Left lobe of liver (tissue), 2 donors: ENCODE measurements at regions not wholly inside any gene's neighbourhood (a gene's known extent, or its start where the extent isn't known, plus 50 kb on each side); places are given as distances from the start of the nearest gene placed in this dataset.
A peak's percentile ranks its signal among the peaks of the same experiment; 100 is the strongest.

Experiments
- ATAC-seq: fragments of 200-7000 bp; cut with Tn5 transposase; one replicate; pipeline ENCODE4 v1.9.1; 2020; ENCODE audit warnings: mild to moderate bottlenecking, moderate library complexity
- DNase-seq: peaks from one replicate; pipeline ENCODE4 v3.0.0-alpha.2; 2020; ENCODE audit warnings: low spot score
- donor health status: DM: no; HTN: no; CAD: no; lungs with moderate emphysema.
- donor health status: DM: no; HTN: yes; CAD: no.

DNA sequence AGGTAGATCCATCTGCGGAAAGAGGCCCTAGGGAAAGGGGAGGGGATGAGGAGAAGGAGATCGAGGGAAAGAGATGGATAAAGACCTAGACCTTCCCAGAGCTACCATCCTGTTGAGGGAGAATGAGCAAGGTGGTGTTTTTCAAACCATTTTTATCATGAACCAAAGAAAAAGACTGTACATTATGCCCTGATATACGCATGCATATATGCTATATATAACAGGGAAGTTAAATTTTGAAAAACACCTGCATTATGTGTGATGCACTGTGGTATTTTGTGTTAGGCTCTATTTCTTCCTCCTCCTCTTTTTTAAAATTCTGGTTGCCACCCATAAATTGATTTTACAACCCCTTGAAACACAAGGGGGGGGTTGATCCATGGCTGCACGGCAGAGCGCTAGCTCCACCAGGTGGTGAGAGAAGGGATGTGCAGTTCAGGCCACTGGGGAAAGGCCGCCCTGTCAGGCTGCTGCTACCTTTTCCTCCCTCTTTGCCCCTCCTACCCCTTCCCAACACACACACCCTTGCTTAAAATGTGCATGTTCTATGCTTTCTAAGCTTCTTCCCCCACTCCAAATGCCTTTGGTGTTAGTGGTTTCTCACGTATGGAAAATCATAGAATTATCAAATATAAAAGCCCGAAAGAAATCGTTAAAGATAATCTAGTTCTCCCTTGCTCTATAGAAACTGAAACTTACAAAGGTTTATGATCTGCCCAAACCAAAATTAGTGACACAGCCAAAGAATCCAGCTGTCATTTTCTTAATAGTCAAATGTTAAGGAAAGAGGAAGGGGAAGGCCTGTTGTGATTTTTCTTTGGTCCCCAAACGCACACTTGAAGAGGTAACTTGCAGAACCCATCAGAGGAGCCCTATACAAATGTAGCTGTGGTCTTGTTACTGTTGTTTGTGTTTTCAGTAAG, 262.0 kb upstream of the UMPS start:
- ATAC-seq (peak; percentile 99), DNase-seq (peak; percentile 58)

DNA sequence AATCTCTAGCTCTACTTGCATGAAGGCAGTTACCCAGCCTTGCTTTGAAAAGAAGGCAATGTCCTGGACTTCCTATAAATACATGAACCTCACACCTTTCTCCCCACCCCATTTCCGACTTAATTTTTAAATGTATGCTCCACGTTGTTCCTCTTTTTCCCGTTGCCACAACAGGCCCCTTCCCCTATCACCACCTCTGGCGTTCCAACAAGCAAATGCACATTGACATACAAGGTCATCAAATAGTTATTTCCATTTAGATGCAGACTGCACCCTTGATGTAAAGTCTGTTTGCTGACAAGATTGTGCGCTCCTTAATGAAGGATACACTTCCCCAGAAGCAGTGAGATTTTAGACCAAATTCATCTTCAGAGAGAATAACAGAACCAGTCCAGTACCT, 260.7 kb upstream of the UMPS start:
- no peak for DNase-seq
- ATAC-seq: no peak

DNA sequence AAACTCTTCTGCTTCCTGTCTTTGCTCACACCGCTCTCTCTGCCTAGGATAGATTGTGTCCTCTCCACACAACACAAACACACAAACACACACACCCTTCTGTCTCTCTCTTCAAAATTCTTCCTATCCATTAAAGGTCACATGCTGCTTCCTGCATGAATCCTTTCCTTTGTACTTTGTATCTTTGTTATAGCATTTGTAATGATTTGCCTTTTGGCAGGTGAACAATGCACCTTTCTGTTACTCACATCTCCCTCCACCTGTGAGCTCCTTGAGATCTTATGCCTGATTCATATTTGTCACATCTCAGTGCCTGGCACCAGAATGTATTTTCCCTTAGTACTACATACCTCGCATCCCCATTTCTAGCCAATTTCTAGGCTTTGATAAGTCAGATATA, 251.4 kb upstream of the UMPS start:
- DNase-seq: no peak
- no peak for ATAC-seq

DNA sequence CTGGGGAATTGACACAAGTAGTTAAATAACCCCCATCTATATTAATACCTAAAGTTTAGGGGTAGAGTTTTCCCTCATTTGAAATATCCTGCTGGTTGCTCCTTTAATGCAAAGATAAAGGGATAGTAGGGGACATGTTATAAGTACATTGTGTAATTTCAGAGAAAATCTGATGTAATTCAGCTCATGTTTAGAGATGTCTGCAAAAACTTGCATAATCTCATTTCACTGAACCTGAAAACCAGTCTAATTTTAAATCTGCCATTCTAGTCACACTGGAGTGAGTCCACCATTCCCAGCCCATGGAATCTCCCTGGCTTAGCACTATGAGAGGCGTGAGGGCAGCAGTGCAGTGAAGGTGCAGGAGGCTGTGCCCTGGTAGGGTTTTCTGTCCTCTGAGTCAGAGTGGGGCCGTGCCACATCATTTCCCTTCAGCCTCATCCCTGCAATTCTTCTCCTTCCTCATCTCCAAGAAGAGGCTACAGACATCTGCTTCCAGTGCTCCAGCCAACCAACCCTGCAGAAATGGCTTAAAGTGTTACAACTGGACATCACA, 246.3 kb upstream of the UMPS start:
- peak; percentile 63 for ATAC-seq
- DNase-seq: no peak

DNA sequence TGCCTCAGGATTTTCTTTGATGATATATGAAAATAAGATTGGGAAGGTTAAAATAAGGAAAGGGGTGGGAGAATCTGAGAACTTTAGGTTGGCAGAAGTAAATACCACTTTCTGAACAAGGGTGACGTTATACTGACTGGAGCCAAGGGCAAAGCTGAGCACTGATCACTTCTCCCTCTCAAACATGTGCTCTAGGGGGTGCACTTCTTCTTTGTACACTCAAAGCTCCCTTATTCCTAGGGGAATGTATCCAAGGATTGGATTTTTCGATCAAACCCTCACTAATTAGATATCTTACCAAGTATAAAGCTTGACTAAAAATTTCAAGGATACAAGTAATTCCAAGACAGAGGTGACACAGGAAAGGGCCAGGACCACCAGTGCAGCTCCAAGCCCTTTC, 243.9 kb upstream of the UMPS start:
- ATAC-seq (no peak), DNase-seq (no peak)

DNA sequence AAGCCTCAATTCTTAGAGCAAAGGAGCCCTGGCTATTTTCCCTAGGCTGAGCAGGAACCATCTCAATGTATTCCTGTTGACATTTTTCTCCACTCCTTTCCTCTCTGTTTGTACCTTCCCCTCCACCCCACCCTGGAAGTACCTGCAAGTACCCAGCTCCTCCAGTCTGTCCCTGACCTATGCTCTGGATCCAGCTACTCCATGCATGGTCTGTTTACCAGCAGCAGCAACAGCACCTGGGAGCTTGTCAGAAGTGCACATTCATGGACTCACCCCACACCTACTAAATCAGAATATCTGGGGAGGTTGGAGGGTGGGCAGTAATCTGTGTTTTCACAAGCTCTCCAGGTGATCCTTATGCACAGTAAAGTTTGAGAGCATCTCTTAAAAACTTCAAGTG, 240.7 kb upstream of the UMPS start:
- no peak for DNase-seq

DNA sequence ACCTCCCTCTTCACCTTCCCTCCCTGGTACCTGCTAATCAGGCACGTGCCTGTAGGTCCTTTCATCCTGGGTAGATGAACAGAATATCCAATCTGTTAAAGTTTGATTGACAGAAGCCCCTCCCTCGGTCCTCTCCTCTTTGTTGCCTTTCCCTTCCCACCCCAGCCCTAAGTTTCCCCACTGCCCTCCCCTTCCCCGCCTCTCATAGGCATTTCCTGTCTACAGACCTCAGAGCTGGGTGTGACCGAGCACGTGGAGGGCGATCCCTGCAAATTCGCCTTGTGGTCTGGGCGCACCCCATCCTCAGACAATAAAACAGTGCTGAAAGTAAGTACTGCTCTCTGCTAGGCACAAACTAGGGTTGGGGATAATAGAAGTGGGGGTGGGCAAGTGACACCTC, 239.2 kb upstream of the UMPS start:
- DNase-seq (no peak), ATAC-seq (no peak)

More for the DNA sequence above, 240.7 kb upstream of the UMPS start:
- ATAC-seq: no peak

DNA sequence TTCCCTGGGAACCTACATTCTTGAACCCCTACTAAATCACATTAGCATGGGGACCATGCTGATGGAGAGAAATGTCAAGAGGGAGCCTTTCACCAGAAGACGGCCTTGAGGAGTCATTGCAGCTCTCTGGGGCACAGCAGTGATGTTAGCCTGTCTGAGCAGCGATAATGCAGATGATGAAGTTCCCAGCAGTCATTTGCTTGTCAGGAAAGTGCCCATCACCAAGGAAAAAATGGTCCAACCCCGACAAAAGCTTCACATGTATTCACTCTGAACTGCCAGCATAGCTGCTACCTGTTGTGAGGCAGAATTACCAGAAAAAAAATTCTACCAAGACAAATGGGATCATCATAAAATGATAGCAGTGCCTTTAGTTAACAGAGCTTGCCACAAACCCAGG, 238.4 kb upstream of the UMPS start:
- ATAC-seq: no peak

DNA sequence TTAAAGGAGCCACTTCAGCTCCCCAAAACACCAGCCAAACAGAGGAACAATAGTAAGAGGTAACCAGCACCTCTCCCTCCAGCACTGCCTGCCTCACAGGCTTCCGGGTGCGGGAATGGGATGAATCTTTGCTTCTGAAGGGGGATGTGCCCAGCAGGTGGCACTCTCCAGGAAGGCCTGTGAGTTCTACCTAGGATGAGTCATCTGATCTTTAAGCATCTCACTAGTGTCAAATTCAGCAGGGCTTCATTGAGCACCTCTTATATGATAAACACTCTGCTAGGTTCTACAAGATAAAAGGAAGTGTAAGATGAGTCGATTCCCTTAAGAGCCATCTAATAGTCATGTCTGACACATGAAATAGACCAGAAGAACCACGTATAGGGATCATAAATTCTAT, 237.4 kb upstream of the UMPS start:
- peak; percentile 98 for ATAC-seq

More for the DNA sequence above, 238.4 kb upstream of the UMPS start:
- no peak for DNase-seq

DNA sequence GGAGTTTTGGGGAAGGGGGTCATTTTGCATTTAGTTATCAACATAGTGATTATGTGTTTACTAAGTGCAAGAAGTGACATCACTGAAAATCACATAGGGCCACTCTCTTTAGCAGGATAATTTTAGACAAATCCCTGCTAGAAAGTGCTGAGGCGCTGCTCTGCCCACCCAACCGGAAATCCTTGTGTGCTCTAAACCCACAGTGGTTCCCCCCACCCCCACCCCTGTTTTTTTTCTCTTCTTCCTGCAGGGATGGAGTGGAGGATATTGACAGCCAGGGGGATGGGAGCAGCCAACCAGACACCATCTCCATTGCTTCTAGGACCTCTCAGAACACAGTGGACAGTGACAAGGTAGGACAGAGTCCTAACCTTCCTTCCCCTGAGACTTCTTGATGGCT, 234.2 kb upstream of the UMPS start:
- ATAC-seq (no peak), DNase-seq (no peak)

More for the DNA sequence above, 237.4 kb upstream of the UMPS start:
- DNase-seq: peak; percentile 75

DNA sequence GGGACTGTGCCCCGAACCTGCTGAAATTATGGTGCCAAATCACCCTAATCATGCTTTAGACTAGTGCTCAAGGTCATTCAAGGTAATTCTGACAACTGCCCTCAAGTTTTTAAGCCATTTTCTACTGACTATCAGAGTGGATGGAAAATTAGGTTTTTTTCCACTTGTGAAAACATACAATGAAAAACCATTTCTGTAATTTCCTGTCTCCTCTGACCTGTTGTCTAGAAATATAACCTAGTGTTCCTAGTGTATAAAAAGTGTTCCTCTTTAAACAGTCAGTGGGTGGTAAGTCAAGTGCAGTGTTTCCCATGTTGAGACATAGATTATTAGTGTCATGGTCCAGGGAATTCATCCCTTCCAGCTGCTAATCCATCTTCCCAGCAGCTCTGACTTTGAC, 232.8 kb upstream of the UMPS start:
- ATAC-seq (no peak), DNase-seq (no peak)

DNA sequence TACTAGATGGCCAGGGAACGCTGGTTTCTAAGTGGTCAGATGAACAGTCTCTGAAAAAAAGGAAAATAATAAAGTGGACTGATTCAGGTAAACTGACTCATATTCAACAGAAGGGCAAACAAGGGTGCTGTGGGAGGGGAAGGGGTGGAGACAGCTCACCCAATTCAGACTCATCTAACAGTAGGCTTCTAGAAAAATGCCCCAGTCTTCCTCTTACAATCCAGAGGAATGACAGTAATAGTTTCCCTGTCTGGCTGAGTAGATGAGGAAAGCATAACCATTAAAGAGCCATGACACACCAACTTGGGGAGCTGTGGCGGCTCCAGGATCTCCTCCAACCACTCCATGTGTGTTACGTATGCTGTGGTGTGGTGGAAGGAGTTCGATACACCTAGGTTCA, 231.4 kb upstream of the UMPS start:
- no peak for DNase-seq
- no peak for ATAC-seq

DNA sequence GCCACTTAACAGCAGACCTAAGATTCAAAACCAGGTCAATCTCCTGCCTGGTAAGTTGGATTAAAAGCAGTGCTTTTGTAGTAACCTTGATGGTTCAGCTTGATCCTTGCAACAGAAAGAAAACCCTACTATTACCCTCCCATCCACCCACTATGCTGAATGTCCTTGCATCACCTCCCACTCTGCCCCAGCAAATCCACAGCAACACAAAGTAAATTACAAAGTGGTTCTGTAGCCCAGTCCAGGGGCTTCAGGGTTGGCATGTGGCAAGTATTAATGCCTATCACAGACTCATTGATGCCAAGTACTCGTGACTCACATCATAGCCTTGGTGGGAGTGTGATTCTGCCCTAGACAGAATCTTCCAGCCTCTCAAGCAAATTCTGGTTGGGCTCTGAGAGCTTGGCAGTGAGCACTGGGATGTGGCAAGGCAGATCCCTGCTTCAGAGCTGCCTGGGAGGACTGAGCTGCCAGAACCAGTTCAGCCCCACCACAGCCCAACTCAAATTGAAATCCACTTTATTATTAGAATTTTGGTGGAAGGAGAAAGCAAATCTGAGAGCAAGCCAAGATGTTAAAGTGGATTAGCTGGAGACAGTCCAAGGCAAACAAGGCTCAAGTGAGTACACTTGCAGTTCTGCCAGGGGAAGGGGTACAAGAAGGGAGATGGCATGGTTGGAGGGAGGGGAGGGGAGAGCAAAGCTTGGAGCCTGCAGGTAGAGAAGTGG, 225.8 kb upstream of the UMPS start:
- DNase-seq: no peak

DNA sequence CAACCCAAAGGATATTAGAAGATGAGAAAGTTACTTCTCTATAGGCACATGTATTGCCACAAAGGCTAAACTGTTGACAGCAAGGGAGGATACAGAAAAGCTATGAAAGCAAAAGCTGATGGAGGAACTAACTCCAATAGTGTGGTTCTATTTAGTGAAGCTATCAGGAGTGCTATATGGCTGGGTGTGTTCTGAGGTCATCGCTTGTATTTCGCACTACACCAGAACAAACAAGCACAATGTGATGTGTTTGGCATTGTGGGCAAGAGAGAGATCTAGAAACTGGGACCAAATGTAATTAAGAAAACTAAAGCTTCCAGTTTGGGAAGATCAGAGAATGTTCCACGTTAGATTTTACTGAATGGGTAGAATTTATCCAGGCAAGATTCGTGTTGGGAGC, 220.4 kb upstream of the UMPS start:
- DNase-seq (no peak), ATAC-seq (no peak)

More for the DNA sequence above, 225.8 kb upstream of the UMPS start:
- ATAC-seq: no peak

DNA sequence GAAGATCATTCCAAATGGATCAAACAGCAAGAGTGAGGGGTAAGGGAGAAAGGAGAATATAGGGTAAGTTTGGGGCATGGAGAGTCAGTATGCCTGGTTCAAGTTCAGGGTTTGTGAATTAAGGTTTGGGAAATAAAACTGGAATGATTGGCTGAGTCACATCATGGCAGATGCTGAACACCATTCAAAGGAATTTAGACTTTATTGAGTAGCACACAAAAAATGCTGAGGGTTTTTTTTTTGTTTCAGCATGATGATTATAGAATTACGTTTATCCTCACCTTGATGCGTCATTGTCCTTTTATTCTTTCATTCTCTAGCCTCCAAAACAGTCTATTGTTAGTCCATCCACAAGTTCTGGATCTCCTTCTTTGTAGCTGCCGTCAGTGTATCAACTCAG, 220.0 kb upstream of the UMPS start:
- no peak for DNase-seq
- no peak for ATAC-seq

DNA sequence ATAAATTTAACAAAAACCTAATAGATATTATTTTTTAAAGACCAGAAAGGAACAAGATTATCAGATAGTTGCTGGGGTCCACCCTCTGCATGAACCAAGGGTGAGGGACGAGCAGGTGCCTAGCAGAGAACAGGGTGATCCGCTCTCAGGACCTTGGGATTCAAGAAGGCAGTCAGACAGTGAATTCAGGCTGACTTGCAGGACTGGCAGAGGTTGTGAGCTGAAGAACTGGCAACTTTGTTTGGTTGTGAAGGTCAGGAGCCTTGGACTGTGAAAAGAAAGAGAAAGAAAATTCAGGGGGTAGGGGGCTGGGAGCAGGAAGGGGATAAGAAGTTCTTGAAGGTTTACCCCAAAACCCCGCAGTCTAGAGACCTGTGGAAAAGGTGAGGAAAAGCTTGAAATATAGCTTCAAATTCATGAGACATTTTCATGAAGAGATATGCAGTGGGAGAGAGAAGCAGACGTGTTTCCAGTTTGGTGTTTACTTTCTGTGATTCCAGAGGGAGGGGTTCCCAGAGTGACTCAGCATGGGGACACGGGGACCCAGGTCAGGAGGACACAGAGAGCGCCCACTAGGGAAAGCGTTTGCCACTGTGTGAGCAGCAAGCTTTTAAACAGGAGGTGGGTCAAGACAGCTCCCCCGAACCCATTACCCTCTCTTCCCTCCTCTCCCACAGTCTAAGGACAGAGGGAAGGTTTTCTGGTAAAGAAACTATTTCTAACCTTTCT, 217.2 kb upstream of the UMPS start:
- DNase-seq: no peak
- ATAC-seq: no peak

DNA sequence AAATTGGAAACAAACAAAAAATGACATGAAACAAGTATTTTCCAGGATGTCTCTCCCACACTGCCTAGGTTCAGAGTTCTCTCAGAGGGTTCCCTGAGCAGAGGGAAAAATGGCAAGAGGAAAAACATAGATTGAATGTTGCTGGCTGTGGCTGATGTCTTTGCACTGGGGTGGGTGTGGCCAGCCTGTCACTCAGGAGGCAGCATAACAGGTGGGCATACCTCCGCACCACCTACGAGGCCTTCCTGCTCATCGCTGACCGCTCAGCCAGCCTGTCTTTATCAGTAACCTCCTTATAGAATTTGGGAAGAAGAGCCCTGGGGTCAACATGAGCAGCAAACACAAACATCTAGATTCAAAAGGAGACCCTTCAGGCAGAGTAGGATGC, 216.6 kb upstream of the UMPS start:
- ATAC-seq (no peak), DNase-seq (no peak)

DNA sequence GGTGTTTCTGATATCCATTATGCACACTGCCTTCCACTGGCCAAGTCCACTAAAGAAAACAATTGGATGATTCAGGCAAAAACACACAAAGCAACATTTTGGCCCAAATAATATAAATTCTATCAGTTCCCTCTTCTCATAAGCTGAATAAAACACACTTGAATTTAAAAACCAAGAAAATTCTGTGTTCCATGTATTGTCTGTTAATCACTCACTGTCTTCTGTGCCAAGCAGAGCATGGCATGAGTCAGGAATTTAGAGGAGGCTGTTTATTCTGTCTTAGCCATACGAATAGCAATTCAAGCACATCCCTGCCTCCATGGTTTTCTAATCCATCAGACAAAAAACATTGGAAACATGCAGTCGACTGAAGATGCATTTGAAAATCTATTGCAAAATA, 215.6 kb upstream of the UMPS start:
- ATAC-seq (no peak), DNase-seq (no peak)

DNA sequence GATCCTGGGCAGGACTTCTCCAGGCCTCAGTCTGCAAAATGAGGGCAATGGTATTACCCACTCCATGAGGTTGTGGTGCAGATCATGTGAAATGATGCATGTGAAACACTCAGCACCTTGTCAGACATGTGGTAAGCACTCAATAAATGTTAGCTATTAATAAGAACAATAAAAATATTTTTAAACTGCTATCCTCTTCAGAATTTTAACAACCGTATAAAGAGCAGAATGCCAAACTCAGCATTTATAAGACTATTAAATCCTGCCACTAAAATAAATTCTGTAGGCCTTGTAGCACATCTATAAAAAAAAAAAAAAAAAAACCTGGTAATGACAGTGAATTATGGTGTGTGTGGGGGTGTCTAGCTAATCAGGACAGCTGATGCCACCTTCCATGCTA, 213.9 kb upstream of the UMPS start:
- ATAC-seq: no peak
- no peak for DNase-seq

DNA sequence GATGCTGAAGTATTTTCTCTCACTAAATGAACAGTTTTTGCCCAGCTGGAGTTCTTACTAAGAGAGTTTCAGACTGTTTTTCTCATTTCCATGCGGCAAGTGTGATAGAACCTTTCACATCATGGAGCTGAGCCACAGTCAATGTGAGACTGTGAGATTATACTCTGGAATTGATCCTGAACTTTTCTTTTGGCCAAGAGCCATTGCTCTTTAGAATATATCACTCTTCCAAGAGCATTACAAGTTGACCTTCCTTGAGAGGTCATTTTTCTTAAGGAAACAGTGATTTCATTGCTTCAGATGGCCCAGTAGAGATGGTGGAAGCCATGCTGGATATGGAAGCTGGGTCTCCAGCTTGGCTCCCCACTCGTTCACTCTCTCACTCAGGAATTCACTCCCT, 212.9 kb upstream of the UMPS start:
- DNase-seq (no peak), ATAC-seq (no peak)

DNA sequence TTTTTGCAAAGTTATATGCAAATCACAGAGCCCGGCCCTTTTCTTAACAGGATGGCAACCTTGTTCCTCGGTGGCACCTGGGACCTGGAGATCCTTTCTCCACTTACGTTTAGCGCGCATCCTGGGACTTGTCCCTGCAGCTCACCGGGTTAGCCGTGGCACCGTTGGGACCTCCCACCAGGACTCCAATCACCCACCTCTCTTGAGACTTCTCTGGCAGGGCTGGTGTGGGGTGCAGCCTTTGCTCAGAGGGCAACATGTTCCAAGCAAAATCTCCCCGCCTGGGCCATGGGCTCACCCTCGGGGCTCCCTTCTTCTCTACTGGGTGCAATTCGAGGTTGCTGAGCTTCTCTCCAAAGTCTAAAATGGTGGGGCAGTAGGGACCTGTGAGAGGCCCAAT, 211.9 kb upstream of the UMPS start:
- DNase-seq: no peak
- no peak for ATAC-seq
